Neuron (in vitro differentiated cells): ENCODE measurements at regions not wholly inside any gene's neighbourhood (a gene's known extent, or its start where the extent isn't known, plus 50 kb on each side); places are given as distances from the start of the nearest gene placed in this dataset.

Experiments
- H2AFZ ChIP-seq: one replicate; pipeline ENCODE4 v1.6.1; 2013; ENCODE audit warnings: low read depth, mild to moderate bottlenecking, inconsistent platforms, low read length, moderate library complexity
- H3K27me3 ChIP-seq: one replicate; pipeline ENCODE4 v1.6.1; 2013; ENCODE audit warnings: low read length; ENCODE audit not compliant: insufficient read depth
- H3K36me3 ChIP-seq: one replicate; pipeline ENCODE4 v1.6.1; 2013; ENCODE audit warnings: low read length; ENCODE audit not compliant: insufficient read depth
- H3K4me1 ChIP-seq: one replicate; pipeline ENCODE4 v1.6.1; 2013; ENCODE audit warnings: low read length; ENCODE audit not compliant: insufficient read depth
- H3K4me3 ChIP-seq: 2 replicates; pipeline ENCODE4 v1.5.1; 2013; ENCODE audit warnings: mild to moderate bottlenecking, low read length, moderate library complexity
- H3K9me3 ChIP-seq: one replicate; pipeline ENCODE4 v1.6.1; 2013; ENCODE audit warnings: low read length

- Histone ChIP-seq H2AFZ (no peak overlapping the region), H3K4me1 (peaks cover 2% of the 10 kb centered on the region), H3K27me3 (no peaks in the 10 kb centered on the region), H3K9me3 (no peaks in the 10 kb centered on the region), H3K4me3 (no peak overlapping the region), H3K36me3 (peaks cover 9% of the 10 kb centered on the region)
Measured at GRCh38 chr21:16633831-16634459, 878.9 kb upstream of the CXADR start.

GRCh38 chr21:16634515-16634914 is 878.3 kb upstream of the CXADR start:
- Histone ChIP-seq H3K9me3 (no peaks in the 10 kb centered on the region), H3K27me3 (no peaks in the 10 kb centered on the region), H3K36me3 (peaks cover 9% of the 10 kb centered on the region), H3K4me3 (no peak overlapping the region), H3K4me1 (peaks cover 2% of the 10 kb centered on the region), H2AFZ (no peak overlapping the region)

DNA sequence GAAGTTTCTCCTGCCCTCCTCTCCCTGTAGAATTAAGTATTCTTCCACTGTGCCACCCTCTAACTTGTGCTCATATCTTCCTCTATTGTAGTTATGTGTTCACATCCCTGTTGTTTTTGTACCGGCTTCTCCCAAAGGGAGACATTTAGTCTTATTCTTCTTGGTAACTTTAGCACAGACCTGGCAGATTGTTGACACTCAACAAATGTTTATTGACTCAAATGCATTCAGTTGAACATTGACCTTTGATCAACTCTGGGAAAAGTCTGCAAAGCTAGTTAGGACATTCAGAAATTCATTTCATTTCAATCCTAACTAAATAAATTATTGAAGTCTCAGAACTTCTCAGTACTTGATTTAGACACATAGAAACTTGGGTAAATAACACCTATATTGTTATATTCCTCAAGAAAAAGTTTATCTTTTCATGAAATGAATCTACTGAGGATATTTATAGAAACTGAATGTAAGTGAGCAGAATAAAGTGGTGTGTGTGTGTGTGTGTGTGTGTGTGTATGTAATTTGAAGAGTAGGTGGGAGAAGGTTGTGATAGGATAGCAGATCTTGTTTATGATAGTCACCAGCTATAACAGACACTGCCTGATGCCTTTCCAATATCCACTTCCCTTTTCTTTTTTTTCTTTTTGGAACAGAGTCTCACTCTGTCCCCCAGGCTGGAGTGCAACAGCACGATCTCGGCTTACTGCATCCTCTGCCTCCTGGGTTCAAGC is 872.4 kb upstream of the CXADR start:
- H3K36me3 ChIP-seq = no peaks in the 10 kb centered on the region
- no peaks in the 10 kb centered on the region for H3K9me3 ChIP-seq
- H2AFZ ChIP-seq = no peak overlapping the region
- no peak overlapping the region for H3K4me3 ChIP-seq
- no peaks in the 10 kb centered on the region for H3K4me1 ChIP-seq
- H3K27me3 ChIP-seq = no peaks in the 10 kb centered on the region

GRCh38 chr21:16642353-16642752 is 870.5 kb upstream of the CXADR start:
- Histone ChIP-seq H3K36me3 (no peaks in the 10 kb centered on the region), H3K27me3 (no peaks in the 10 kb centered on the region), H3K4me3 (no peak overlapping the region), H3K4me1 (no peaks in the 10 kb centered on the region), H3K9me3 (no peaks in the 10 kb centered on the region), H2AFZ (no peak overlapping the region)

- H3K9me3 ChIP-seq = no peaks in the 10 kb centered on the region
- H3K4me1 ChIP-seq = no peaks in the 10 kb centered on the region
- no peaks in the 10 kb centered on the region for H3K27me3 ChIP-seq
- no peaks in the 10 kb centered on the region for H3K36me3 ChIP-seq
- H3K4me3 ChIP-seq = no peak overlapping the region
- no peak overlapping the region for H2AFZ ChIP-seq
Measured at GRCh38 chr21:16644685-16645084, 868.2 kb upstream of the CXADR start.

- no peak overlapping the region for H3K4me3 ChIP-seq
- H3K9me3 ChIP-seq = no peaks in the 10 kb centered on the region
- H2AFZ ChIP-seq = no peak overlapping the region
- no peaks in the 10 kb centered on the region for H3K27me3 ChIP-seq
- no peaks in the 10 kb centered on the region for H3K4me1 ChIP-seq
- no peaks in the 10 kb centered on the region for H3K36me3 ChIP-seq
Measured at GRCh38 chr21:16650714-16651366, 862.0 kb upstream of the CXADR start.

DNA sequence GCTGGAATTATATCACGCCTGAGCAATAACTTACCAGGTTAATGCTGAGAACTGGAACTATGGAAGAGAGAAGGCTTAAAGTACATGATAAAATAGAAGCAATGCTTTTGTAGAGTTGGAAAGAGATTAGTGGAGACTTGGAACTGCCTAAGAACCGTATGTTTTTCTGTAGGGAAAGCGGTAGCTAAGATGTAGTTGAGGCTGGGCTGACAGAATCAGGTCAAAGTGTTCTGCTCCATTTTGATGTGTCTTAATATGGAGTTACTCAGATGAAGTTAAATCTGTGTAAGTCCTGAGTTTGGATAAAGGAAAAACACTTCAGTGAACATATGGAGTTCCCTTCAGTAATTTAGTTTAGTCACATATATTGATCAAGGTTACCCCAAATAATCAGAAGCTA is 860.9 kb upstream of the CXADR start:
- Histone ChIP-seq H3K4me3 (no peak overlapping the region), H3K9me3 (no peaks in the 10 kb centered on the region), H3K4me1 (no peaks in the 10 kb centered on the region), H3K27me3 (no peaks in the 10 kb centered on the region), H2AFZ (no peak overlapping the region), H3K36me3 (no peaks in the 10 kb centered on the region)

DNA sequence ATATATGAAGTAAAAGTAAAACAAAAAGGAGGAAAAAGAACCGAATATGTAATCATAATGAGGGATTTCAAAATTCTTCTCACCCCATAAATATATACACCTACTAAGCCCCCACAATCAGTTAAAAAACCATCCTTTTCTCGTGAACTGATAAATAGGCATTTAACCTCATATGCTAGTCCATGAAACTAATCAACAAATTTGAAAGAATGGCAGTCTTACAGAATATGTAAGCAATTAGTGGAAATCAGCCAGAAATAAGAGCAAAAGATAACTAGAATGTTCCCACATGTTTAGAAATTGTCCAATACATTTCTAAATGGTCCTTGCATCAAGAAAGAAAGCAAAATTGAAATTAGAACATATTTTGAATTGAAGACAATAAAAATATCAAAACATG is 849.4 kb upstream of the CXADR start:
- no peaks in the 10 kb centered on the region for H3K9me3 ChIP-seq
- H3K27me3 ChIP-seq = no peaks in the 10 kb centered on the region
- H2AFZ ChIP-seq = no peak overlapping the region
- no peaks in the 10 kb centered on the region for H3K36me3 ChIP-seq
- H3K4me1 ChIP-seq = no peaks in the 10 kb centered on the region
- H3K4me3 ChIP-seq = no peak overlapping the region

DNA sequence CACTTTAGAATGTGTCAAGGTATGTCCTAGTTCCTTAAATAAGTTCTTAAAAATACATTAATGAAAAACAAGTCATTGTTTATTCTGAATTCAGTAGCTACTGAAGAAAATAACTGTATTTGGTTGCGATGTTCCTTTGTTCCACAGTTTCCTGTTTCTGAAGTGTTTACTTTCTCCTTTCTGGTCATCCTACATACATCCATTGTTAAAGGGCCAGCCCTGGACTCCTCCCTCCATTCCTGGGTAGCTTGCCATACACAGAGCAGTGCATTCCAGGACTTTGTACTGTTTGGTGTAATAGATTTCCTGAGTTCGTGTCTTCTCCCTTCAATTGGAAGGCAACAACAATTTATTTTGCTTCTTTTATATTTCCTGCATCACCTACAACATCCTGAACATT is 845.4 kb upstream of the CXADR start:
- H3K4me3 ChIP-seq = no peak overlapping the region
- H3K4me1 ChIP-seq = no peaks in the 10 kb centered on the region
- H3K36me3 ChIP-seq = no peaks in the 10 kb centered on the region
- H3K9me3 ChIP-seq = no peaks in the 10 kb centered on the region
- H2AFZ ChIP-seq = no peak overlapping the region
- H3K27me3 ChIP-seq = no peaks in the 10 kb centered on the region

- Histone ChIP-seq H3K36me3 (no peaks in the 10 kb centered on the region), H3K27me3 (no peaks in the 10 kb centered on the region), H2AFZ (no peak overlapping the region), H3K4me1 (no peaks in the 10 kb centered on the region), H3K4me3 (no peak overlapping the region), H3K9me3 (no peaks in the 10 kb centered on the region)
Measured at GRCh38 chr21:16674949-16675348, 837.9 kb upstream of the CXADR start.

- Histone ChIP-seq H3K4me1 (no peaks in the 10 kb centered on the region), H3K27me3 (no peaks in the 10 kb centered on the region), H3K9me3 (no peaks in the 10 kb centered on the region)
Measured at GRCh38 chr21:16676391-16676790, 836.5 kb upstream of the CXADR start.

GRCh38 chr21:16678429-16679160 is 834.2 kb upstream of the CXADR start:
- Histone ChIP-seq H3K4me1 (no peaks in the 10 kb centered on the region), H2AFZ (no peak overlapping the region), H3K4me3 (no peak overlapping the region), H3K27me3 (no peaks in the 10 kb centered on the region), H3K9me3 (no peaks in the 10 kb centered on the region), H3K36me3 (no peaks in the 10 kb centered on the region)

More at GRCh38 chr21:16676391-16676790, 836.5 kb upstream of the CXADR start:
- no peaks in the 10 kb centered on the region for H3K36me3 ChIP-seq
- no peak overlapping the region for H2AFZ ChIP-seq
- H3K4me3 ChIP-seq = no peak overlapping the region

- Histone ChIP-seq H3K27me3 (no peaks in the 10 kb centered on the region), H3K9me3 (peaks cover 7% of the 10 kb centered on the region), H3K36me3 (no peaks in the 10 kb centered on the region), H2AFZ (no peak overlapping the region), H3K4me3 (no peak overlapping the region), H3K4me1 (no peaks in the 10 kb centered on the region)
Measured at GRCh38 chr21:16695074-16695473, 817.8 kb upstream of the CXADR start.
